Endothelial cell of umbilical vein (primary cell): ENCODE measurements at regions not wholly inside any gene's neighbourhood (a gene's known extent, or its start where the extent isn't known, plus 50 kb on each side); places are given as distances from the start of the nearest gene placed in this dataset.
"Not testable (repeated sequence)": the region's sequence is repeated elsewhere in the genome, so short reads cannot be mapped to it uniquely, and the experiment has no call there.

Source experiments
- CTCF ChIP-seq, 2 donors: IDR thresholded peaks; 1 replicate in 1 of 2; 2 replicates in 1 of 2; pipeline ENCODE4 v1.5.1; 2011; ENCODE audit warnings: low read length in 2 of 2, mild to moderate bottlenecking in 2 of 2, moderate library complexity in 2 of 2, control low read depth in 1 of 2, inconsistent platforms in 1 of 2, low read depth in 1 of 2; ENCODE audit not compliant: insufficient read depth in 1 of 2; ENCODE audit errors: extremely low read depth in 1 of 2
- POLR2A ChIP-seq: IDR thresholded peaks from 2 replicates; pipeline ENCODE4 v1.6.1; 2012; ENCODE audit warnings: low read depth, mild to moderate bottlenecking, control low read depth, low read length
- POLR2AphosphoS5 ChIP-seq: IDR thresholded peaks from 2 replicates; pipeline ENCODE4 v1.6.1; 2012; ENCODE audit warnings: low read depth, mild to moderate bottlenecking, control low read depth, low read length, moderate library complexity; ENCODE audit not compliant: insufficient read depth

- TF ChIP-seq CTCF (IDR thresholded peaks at IDR 0.05; ENCODE audit: extremely low read depth in 1 of 2, insufficient read depth in 1 of 2, low read depth in 1 of 2, low read length in 2 of 2); POLR2AphosphoS5; POLR2A: not testable (repeated sequence)
Observed at GRCh38 chr10:53504492-53504891, 731.9 kb upstream of the MBL2 start.
